ENCODE measurements at regions not wholly inside any gene's neighbourhood (a gene's known extent, or its start where the extent isn't known, plus 50 kb on each side); places are given as distances from the start of the nearest gene placed in this dataset.

- no peak overlapping the region for H3K4me3 ChIP-seq (ENCODE audit: control insufficient read depth, low read depth, low read length)
- DNase-seq (ENCODE audit: low read depth) = no peak
- TF ChIP-seq CTCF (conservative IDR thresholded peaks at IDR 0.05; ENCODE audit: control insufficient read depth, insufficient read depth, low read depth, low read length) = no peak
Observed at GRCh38 chr3:118811236-118811732, 223.4 kb downstream of the IGSF11 start.

- no peak overlapping the region for H3K4me3 ChIP-seq (ENCODE audit: control insufficient read depth, low read depth, low read length)
- no peak for TF ChIP-seq CTCF (conservative IDR thresholded peaks at IDR 0.05; ENCODE audit: control insufficient read depth, insufficient read depth, low read depth, low read length)
- no peak for DNase-seq (ENCODE audit: low read depth)
Observed at GRCh38 chr3:118813472-118813871, 221.2 kb downstream of the IGSF11 start.

- no peak overlapping the region for H3K4me3 ChIP-seq (ENCODE audit: control insufficient read depth, low read depth, low read length)
- peak; percentile 56 for DNase-seq (ENCODE audit: low read depth)
- TF ChIP-seq CTCF (conservative IDR thresholded peaks at IDR 0.05; ENCODE audit: control insufficient read depth, insufficient read depth, low read depth, low read length) = peak; percentile 85
Observed at GRCh38 chr3:118817748-118818165, 216.9 kb downstream of the IGSF11 start.

- no peak overlapping the region for H3K4me3 ChIP-seq (ENCODE audit: control insufficient read depth, low read depth, low read length)
- no peak for TF ChIP-seq CTCF (conservative IDR thresholded peaks at IDR 0.05; ENCODE audit: control insufficient read depth, insufficient read depth, low read depth, low read length)
- peak; percentile 40 for DNase-seq (ENCODE audit: low read depth)
Observed at GRCh38 chr3:118818386-118818785, 216.3 kb downstream of the IGSF11 start.

- TF ChIP-seq CTCF (conservative IDR thresholded peaks at IDR 0.05; ENCODE audit: control insufficient read depth, insufficient read depth, low read depth, low read length) = no peak
- no peak overlapping the region for H3K4me3 ChIP-seq (ENCODE audit: control insufficient read depth, low read depth, low read length)
- no peak for DNase-seq (ENCODE audit: low read depth)
Observed at GRCh38 chr3:118823626-118824025, 211.0 kb downstream of the IGSF11 start.

GRCh38 chr3:118827446-118827845 lies 207.2 kb downstream of the IGSF11 start:
- DNase-seq (ENCODE audit: low read depth) = no peak
- no peak overlapping the region for H3K4me3 ChIP-seq (ENCODE audit: control insufficient read depth, low read depth, low read length)

More at GRCh38 chr3:118827446-118827845, 207.2 kb downstream of the IGSF11 start:
- TF ChIP-seq CTCF (conservative IDR thresholded peaks at IDR 0.05; ENCODE audit: control insufficient read depth, insufficient read depth, low read depth, low read length) = no peak

All from fibroblast of mammary gland (primary cell).